Inflammatory macrophage treated with lipopolysaccharide for 4 hours (primary cell): ENCODE measurements at regions not wholly inside any gene's neighbourhood (a gene's known extent, or its start where the extent isn't known, plus 50 kb on each side); places are given as distances from the start of the nearest gene placed in this dataset.
"Not testable (repeated sequence)": the region's sequence is repeated elsewhere in the genome, so short reads cannot be mapped to it uniquely, and the experiment has no call there.

Source experiments
- DNase-seq: peaks from one replicate; pipeline ENCODE4 v3.0.0-alpha.2; 2020

DNA sequence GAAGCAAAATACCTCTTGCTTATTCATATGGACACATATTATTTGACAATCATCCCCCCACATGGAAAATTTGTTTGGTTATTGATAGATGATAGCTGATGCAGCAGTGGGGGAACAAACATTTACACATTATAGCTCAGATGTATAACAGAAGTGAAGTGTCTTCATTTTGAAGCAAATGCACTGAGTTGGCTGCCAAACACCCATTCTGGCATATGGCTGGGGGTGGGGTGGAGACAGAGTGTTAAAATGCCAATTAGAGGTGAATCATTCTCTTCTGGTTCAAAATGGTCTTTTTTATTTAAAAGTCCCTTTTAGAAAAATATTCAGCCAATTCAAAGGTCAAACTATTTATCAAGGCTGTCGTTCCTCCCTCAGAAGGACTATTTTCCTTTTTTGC is 157.3 kb upstream of the TRPC6 start:
- DNase-seq, result no peak

DNA sequence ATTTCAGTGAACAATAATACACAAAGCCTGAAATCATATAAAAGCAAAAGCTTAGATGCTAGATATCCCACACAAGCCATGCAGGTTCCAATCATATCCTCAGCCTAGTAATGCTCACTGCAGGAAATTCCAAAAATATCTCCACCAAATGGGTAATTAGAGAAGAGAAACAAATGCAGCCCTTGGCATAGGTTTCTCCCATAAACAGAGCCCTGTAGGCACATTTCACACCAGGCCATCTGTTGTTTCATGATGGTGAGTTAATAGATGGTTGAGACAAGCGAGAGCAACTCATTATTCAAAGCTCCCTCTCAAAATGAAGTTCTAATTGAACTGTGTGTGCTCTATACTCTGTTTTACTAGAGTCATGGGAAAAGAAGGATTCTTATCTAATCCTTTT is 154.6 kb upstream of the TRPC6 start:
- no peak for DNase-seq

DNA sequence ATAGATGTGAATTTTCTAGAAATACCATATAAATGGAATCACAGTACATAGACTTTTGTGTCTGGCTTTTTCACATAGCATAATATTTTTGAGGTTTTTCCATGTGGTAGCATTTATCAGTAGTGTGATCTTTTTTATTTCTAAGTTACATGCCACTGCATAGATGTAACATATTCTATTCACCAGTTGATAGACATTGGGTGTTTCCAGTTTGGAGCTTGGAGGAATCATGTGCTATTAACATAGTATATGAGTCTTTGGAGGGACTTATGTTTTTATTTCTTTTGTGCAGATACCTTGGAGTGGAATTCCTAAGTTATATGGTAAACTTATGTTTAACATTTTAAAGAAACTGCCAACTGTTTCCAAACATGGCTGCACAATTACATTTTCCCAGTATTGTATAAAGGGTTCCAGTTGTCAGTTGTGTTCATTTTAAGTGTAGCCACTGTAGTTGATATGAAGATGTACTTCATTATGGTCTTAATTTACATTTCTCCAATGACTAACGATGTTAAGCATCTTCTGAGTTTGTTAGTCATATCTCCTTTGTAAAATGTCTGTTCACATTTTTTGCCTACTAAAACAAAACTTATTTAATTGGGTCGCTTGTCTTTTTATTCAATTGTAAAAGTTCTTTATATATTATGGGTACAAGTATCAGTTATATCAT is 145.7 kb upstream of the TRPC6 start:
- no peak for DNase-seq

DNA sequence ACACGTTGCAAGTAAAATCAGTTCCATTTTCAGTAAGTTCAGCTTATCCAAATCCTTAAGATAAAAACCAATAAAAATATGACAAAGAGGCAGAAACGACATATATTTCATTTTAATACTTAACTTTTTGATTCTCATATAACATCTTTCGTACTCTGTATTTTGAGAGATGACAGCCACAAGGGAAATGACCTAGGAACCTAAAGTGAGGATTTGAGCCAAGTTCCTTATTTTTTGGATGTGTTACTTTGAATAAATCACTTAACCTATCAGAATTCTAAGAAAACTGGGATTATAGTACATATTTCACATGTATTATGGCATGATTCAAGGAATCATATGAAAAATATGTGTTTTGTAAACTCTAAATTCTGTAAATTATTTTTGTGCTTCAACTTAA is 143.6 kb upstream of the TRPC6 start:
- DNase-seq, result no peak

DNA sequence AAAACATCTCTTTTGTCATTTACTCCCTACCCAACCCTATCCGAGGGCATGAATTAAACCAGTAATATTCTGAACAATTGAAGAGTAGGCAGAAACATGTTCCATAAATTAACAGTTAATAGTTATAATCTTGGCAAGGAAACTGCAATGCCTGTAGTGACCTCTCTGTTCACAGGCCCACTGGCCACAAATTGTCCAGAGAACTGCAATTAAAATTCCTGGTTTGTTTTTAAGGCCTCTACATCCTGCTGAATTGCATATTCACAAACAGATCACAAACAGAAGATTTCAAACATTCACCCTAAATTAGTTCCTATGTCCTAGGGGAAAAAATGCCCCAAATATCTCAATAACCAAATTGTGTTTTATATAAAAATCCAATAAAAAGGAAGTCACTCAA is 143.2 kb upstream of the TRPC6 start:
- no peak for DNase-seq

DNA sequence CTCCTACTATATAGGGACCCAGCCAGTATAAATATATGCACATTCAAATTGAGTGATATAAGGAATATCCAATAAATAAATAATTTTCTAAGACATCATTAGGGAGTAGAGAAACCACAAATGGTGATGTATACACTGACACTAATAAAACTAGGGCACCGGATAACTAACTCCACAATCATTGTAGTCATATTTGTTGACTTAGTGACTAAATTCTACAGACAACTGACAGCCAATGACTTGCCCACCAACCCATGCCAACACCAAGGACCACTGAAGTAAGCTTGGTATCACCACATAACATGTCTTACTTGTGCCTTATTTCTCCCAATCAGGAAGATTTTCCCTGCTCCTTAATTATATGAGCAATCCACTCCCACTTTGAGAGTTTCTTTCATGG is 139.6 kb upstream of the TRPC6 start:
- no peak for DNase-seq

DNA sequence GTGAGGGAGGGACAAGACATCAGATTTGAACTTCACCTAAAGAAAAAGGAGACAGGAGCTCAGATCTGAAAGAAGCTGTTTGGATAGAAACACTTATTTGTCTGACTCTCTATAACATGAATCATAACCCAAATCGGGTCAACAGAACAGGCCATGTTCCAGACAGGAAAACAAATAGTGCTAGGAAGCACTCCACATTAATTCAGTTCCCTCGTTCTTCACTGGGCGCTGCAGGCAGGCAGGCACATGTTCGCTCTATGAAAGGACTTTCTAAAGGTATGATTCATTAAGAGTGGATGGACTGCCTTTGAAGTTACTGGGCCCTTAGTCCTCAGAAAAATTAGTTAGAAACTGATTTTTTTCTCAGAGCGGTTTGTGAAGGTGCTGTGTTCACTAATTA is 137.5 kb upstream of the TRPC6 start:
- DNase-seq, result no peak

DNA sequence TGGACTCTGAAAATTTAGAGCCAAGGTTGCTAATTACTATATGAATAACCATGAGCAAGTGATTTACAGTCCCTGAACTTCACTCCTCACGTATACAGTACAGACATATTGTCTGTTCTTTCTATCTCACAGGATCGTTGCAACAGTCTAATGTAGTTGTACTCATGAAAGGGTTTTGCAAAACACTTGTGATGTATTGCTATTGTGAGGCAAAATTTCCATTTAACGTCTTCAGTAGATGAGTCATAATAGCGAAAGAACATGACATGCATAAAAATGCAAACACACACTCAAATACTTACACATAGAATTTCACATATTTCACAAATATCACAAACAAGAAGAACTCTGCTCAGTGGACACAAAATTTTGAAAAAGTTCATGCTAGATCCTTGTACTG is 134.6 kb upstream of the TRPC6 start:
- DNase-seq, result peak; percentile 1

DNA sequence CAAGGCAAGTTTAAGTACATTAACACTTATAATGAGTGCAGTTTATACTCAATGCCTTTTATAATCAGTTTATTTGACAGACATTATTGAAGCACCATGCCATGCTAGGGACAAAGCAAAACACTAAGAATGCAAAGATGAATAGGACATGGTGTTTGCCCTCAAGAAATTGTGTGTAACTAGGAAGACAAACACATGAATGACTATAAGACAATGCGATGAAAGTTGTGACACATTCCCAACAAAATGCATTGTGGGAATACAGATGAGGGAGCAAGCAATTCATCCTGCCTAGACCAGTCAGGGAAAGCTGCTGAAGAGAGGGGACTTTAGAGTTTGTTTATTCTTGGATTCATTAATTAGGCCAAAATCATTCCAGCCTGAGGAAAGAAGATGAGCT is 133.8 kb upstream of the TRPC6 start:
- DNase-seq, result no peak

DNA sequence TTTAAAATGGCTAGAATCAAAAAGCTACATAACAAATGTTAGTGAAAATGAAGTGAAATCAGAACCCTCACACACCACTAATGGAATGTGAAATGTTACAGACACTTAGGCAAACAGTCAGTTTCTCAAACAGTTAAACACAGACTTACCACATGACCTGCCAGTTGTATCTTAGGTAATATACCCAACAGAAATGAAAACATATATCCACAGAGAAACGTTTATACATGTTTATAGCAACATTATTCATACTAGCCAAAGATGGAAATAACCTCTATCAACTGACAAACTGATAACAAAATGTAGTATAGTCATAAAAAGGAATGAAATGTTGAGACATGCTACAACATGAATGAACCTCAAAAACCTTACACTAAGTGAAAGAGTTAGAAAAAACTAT is 131.5 kb upstream of the TRPC6 start:
- DNase-seq, result no peak

DNA sequence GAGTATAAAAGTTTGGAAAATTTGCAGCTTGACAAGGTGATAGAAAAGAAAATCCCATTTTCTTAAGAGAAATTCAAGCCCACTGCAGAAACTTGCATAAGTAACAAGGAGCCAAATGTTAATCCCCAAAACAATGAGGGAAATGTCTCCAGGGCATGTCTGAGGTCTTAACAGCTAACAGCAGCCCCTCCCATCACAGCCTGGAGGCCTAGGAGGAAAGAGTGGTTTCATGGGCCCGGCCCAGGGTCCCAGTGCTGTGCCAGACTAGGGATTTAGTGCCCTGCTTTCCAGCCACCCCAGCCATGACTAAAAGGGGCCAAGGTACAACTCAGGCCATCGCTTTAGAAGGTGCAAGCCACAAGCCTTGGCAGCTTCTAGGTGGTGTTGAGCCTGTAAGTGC is 123.7 kb upstream of the TRPC6 start:
- no peak for DNase-seq

DNA sequence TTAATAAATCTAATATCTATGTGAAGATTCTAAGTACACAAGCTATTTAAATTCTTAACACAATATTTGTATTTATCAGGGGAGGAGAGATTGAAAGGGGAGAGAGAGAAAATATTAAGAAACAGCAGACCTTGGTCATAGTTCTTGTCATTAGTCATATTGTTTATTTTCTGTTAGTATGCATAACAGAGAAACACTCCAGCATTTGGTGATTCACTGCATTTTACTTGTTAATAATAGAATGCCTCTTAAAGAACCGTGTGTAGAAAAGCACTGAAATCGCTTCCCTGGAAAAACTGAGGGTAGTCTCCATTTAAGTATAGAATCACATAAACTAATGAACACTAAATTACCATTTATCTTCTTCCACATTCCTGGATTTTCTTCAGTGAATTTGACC is 122.7 kb upstream of the TRPC6 start:
- DNase-seq, result no peak

DNA sequence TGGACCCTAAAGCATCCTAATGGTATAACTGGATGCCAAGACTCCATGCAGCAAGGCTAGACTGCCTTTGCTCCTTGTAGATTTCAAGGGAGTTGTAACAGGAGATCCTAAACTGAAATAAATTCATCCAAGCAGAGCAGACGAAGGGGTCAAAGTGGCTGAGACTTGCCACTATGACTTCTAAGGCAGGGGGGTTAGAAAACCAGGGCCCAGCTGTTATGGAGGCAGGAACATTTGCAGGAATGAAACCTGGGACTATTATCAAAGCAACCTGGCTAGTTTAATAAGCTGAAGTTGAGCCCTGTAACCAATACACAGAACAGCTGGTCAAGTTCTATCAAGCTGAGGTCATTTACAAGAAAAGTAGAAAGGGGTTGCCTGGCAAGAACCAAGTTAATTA is 122.2 kb upstream of the TRPC6 start:
- no peak for DNase-seq

DNA sequence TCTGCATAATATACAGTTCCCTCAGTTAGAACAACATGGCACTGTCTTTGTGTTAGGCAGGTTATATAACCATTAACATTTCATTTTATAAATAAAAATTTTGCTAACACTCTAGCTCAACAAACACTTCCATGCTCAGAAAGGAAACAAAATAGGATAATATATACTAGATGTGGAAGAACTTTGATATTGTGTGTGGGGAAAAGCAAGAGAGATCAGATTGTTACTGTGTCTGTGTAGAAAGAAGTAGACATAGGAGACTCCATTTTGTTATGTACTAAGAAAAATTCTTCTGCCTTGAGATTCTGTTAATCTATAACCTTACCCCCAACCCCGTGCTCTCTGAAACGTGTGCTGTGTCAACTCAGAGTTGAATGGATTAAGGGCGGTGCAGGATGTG is 111.1 kb upstream of the TRPC6 start:
- not testable (repeated sequence) for DNase-seq

DNA sequence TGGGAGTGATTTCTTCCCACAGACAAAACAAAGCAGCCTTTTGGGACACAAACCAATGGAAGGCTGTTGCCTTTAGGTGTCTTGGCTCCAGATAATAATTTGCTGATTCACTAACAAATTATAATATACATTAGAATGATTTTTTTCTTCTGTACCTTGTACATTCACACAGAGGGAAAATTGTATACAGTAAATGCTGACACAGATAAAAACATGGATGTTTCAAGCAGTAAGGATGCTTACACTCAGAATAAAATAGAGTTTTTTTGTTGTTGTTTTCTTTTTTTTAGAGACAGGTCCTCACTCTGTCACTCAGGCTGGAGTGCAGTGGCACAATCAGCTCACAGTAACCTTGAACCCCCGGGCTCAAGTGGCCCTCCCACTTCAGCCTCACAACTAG is 109.2 kb upstream of the TRPC6 start:
- DNase-seq, result no peak

DNA sequence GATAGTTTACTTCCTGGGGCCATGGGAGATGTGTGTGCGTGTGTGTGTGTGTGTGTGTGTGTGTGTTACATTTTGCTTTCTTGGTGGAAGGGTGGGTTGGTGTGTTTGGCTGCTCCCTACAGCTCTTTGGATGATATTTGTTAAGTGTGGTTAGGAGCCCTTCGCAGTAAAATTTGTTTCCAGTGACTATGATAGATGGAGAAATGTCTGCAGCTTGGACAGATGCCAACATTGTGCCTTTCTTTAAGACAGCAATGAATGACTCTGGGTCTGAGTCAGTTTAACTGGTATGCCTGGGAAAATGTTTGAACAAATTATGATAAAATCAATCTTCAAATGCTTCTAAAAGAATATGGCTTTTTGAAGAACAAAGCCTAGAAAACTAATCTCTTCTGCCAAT is 102.7 kb upstream of the TRPC6 start:
- no peak for DNase-seq

DNA sequence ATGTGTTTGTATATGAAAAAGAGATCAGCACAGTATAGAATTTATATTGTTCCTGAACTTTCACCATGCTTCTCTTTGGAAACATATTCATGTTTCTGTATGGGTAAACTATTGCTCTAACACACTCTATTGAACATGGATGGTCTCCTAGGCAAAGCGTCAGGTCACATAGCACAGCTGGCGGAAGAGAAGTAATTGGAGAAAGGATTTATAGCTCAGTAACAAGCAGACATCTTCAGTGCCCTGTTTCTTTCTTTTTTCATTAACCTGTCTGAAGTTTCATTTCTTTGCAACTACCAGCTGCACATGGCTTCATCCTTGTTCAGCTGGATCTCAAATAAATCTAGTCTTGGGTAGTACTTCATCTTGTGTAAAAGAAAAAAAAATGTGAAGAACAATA is 84.4 kb upstream of the TRPC6 start:
- no peak for DNase-seq

DNA sequence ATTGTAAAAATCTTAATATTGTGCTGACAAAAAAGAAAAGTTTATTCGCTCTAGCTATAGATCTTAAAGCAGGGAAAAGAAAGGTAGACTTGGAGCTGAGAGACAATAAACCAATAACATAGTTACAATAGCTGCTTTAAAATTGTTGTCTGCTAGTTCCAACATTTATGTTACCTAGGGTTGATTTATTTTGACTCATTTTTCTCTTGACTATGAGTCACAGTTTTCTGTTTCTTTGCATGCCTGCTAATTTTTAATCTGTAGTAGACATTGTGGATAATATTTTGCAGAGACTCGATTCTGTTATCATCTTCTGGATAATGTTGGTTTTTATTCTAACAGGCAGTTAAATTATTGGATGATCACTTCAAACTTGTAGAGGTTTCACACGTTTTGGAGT is 83.1 kb upstream of the TRPC6 start:
- DNase-seq, result no peak

DNA sequence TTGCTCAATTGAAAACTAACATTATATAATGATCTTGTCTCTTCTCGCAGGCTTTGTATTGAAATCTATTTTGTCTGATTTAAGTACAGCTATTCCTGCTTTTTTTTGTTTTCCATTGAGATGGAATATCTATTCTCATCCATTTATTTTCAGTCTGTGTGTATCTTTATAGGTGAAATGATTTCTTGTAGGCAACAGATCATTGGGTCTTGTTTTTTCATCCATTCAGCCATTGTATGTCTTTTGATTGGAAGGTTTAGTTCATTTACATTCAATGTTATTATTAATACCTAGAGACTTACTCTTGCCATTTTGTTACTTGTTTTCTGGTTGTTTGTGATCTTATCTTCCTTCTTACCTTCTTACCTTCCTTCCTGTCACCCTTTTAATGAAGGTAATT is 77.8 kb upstream of the TRPC6 start:
- DNase-seq, result no peak
